ENCODE measurements at regions not wholly inside any gene's neighbourhood (a gene's known extent, or its start where the extent isn't known, plus 50 kb on each side); places are given as distances from the start of the nearest gene placed in this dataset.

DNA sequence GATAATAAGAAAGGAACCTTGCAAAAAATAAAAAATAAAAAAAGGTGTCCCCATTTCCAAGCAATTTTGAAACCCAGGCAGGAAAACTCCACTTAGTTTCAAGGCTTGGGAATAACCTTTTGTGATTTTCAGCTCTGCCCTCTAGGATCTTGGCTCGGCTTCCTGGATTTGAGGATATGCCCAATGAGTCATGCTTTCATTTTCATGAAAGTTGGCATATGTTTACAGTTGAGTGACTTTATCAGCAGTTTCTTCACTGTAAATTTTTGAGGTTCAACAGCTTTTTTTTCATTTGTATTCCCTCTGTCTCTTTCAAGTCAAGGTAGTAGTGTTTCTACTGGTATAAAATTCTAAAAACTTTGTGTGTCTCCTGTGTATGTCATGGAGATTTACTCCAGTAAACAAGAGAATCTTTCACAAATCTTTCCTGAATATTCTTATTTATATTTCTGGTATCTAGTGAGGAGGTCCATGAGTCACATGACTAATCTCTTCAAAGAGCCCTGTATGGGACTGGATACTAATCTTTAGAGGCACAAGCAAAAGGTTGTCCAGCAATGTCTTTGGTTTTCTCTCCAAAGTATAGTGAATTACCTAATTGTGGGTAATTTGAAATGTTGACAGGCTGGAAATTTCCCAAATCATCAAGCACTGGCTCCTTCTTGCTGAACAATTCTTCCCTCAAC, 335.3 kb downstream of the BRINP2 start:
- ChIA-PET POLR2A (no interaction called here), CTCF (no interaction called here)
- TF ChIP-seq, protein P1, sequence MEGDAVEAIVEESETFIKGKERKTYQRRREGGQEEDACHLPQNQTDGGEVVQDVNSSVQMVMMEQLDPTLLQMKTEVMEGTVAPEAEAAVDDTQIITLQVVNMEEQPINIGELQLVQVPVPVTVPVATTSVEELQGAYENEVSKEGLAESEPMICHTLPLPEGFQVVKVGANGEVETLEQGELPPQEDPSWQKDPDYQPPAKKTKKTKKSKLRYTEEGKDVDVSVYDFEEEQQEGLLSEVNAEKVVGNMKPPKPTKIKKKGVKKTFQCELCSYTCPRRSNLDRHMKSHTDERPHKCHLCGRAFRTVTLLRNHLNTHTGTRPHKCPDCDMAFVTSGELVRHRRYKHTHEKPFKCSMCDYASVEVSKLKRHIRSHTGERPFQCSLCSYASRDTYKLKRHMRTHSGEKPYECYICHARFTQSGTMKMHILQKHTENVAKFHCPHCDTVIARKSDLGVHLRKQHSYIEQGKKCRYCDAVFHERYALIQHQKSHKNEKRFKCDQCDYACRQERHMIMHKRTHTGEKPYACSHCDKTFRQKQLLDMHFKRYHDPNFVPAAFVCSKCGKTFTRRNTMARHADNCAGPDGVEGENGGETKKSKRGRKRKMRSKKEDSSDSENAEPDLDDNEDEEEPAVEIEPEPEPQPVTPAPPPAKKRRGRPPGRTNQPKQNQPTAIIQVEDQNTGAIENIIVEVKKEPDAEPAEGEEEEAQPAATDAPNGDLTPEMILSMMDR (IDR thresholded peaks at IDR 0.05; ENCODE audit: control extremely low read depth, extremely low read depth, low read depth, missing control alignments): no peak
- no peak for DNase-seq (ENCODE audit: extremely low spot score)

DNA sequence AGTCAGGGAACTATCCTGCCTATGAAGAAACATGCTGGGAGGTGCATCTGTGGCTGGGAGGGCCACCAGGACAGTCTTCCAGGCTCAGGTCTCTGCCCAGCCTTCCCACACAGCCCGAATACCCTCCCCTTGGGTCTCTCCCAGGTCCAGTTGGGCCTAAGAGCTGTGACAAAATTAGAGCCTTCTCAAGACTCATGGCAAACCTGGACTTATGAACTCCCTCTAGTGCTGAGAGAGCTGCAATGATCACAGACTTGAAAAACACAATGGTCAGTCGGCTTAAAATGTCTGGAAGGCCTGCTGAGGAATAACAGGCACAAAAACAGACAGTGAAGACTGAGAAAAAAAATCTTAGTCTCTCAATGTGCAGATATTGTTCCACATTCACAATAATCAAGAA, 325.1 kb downstream of the BRINP2 start:
- TF ChIP-seq, protein P1 (IDR thresholded peaks at IDR 0.05; ENCODE audit: control extremely low read depth, extremely low read depth, low read depth, missing control alignments): no peak
- no peak for DNase-seq (ENCODE audit: extremely low spot score)
- ChIA-PET CTCF (no interaction called here), POLR2A (no interaction called here)

DNA sequence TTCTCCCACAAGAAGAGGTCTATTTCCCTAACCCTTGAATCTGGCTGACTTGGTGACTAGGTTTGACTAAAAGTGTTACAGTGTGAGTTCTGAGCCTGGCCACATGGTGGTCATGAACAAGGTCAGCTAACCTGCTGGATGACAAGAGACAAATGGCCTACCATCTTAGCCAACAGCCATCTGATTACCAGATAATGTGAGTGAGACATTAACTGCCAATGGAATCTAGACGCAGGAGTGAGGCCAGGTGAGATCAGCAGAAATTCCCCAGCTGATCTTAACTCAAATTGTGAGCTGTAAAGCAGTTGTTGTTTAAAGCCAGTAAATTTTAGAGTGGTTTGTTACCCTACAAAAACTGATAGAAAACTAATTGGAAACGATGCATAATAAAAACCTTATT, 320.0 kb downstream of the BRINP2 start:
- DNase-seq (ENCODE audit: extremely low spot score): no peak
- ChIA-PET POLR2A (no interaction called here), CTCF (interaction anchor here (1.8 kb wide), 1 partner anchor 18 kb away, joined by 5 read pairs; no protein-coding TSS in a partner anchor)
- TF ChIP-seq, protein P1 (IDR thresholded peaks at IDR 0.05; ENCODE audit: control extremely low read depth, extremely low read depth, low read depth, missing control alignments): no peak

GRCh38 chr1:177490036-177490639, 319.4 kb downstream of the BRINP2 start:
- POLR2A ChIA-PET: no interaction called here
- TF ChIP-seq, protein P1 (IDR thresholded peaks at IDR 0.05; ENCODE audit: control extremely low read depth, extremely low read depth, low read depth, missing control alignments): no peak
- CTCF ChIA-PET: interaction anchor here (1.8 kb wide), 1 partner anchor 19 kb away, joined by 5 read pairs; no protein-coding TSS in a partner anchor
- no peak for DNase-seq (ENCODE audit: extremely low spot score)

DNA sequence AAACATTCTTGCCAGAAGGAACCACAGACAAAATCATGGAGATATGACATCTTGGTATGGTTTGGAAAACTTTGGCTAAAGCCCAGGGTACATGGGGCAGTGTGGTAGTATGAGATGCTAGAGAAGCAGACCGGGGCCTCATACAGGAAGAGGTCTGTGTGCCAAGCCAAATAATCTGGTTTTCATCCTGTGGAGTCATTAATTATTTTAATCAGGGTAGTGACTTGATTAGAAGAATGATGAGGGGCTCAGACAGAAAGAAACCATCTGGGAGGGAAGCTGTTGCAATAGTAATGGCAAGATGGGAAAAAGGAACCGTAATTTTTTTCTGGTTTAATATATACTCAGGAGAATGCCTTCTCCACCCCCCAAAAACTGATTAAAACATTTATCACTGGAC, 318.0 kb downstream of the BRINP2 start:
- TF ChIP-seq, protein P1 (IDR thresholded peaks at IDR 0.05; ENCODE audit: control extremely low read depth, extremely low read depth, low read depth, missing control alignments): no peak
- ChIA-PET POLR2A (no interaction called here), CTCF (interaction anchor here (0.9 to 1.7 kb wide), 2 partner anchors 20 to 45 kb away, joined by 3 to 5 read pairs; no protein-coding TSS in a partner anchor)
- DNase-seq (ENCODE audit: extremely low spot score): no peak

GRCh38 chr1:177487481-177487880, 316.7 kb downstream of the BRINP2 start:
- DNase-seq (ENCODE audit: extremely low spot score): no peak
- TF ChIP-seq, protein P1 (IDR thresholded peaks at IDR 0.05; ENCODE audit: control extremely low read depth, extremely low read depth, low read depth, missing control alignments): no peak
- POLR2A ChIA-PET: no interaction called here
- CTCF ChIA-PET: interaction anchor here (1.2 to 1.7 kb wide), 2 partner anchors 11 to 21 kb away, joined by 5 read pairs; no protein-coding TSS in a partner anchor
